CD14-positive monocyte (primary cell): ENCODE measurements at regions not wholly inside any gene's neighbourhood (a gene's known extent, or its start where the extent isn't known, plus 50 kb on each side); places are given as distances from the start of the nearest gene placed in this dataset.

Source experiments
- DNase-seq, 3 donors: peaks; one replicate each; pipeline ENCODE4 v3.0.0-alpha.2; 2011 to 2022
- H2AFZ ChIP-seq: 2 replicates; pipeline ENCODE4 v1.6.0; 2012; ENCODE audit warnings: mild to moderate bottlenecking, low read depth, low read length, inconsistent platforms; ENCODE audit not compliant: insufficient read depth, poor library complexity, severe bottlenecking
- H3K27ac ChIP-seq, 2 donors: 1 replicate in 1 of 2; 2 replicates in 1 of 2; pipeline ENCODE4 v1.5.1; 2012 to 2013; ENCODE audit warnings: low read length in 2 of 2, control low read depth in 1 of 2, inconsistent platforms in 1 of 2, low read depth in 1 of 2, mild to moderate bottlenecking in 1 of 2
- H3K27me3 ChIP-seq, 2 donors: one replicate each; pipeline versions ENCODE4 v1.6.0 to v1.6.1; 2011 to 2013; ENCODE audit warnings: low read length in 2 of 2; ENCODE audit not compliant: control insufficient read depth in 2 of 2, insufficient read depth in 2 of 2
- H3K36me3 ChIP-seq, 2 donors: replicated peaks in 1 of 2; 1 replicate in 1 of 2; 2 replicates in 1 of 2; pipeline versions ENCODE4 v1.5.1 to v1.6.1; 2012 to 2013; ENCODE audit warnings: low read length in 2 of 2, control low read depth in 1 of 2, inconsistent platforms in 1 of 2, mild to moderate bottlenecking in 1 of 2; ENCODE audit not compliant: insufficient read depth in 2 of 2, control insufficient read depth in 1 of 2
- H3K4me1 ChIP-seq, 2 donors: 1 replicate in 1 of 2; 2 replicates in 1 of 2; pipeline versions ENCODE4 v1.5.1 to v1.6.1; 2012 to 2013; ENCODE audit warnings: low read length in 2 of 2, control low read depth in 1 of 2, inconsistent platforms in 1 of 2, mild to moderate bottlenecking in 1 of 2, moderate library complexity in 1 of 2; ENCODE audit not compliant: insufficient read depth in 2 of 2, control insufficient read depth in 1 of 2
- H3K4me2 ChIP-seq: replicated peaks from 2 replicates; pipeline ENCODE3; 2012; ENCODE audit warnings: low read length, moderate library complexity, mild to moderate bottlenecking; ENCODE audit not compliant: poor library complexity, severe bottlenecking; ENCODE audit errors: extremely low read depth
- H3K4me3 ChIP-seq, 3 experiments: fragments of 200-600 bp in 1 of 3; sonication (generic) in 1 of 3; replicated peaks in 1 of 3; 1 replicate in 2 of 3; 2 replicates in 1 of 3; pipeline ENCODE4 v1.5.1; 2011 to 2013; ENCODE audit warnings: low read length in 3 of 3, mild to moderate bottlenecking in 3 of 3, control low read depth in 2 of 3, low read depth in 2 of 3, inconsistent platforms in 1 of 3, moderate library complexity in 1 of 3
- H3K79me2 ChIP-seq: 2 replicates; pipeline ENCODE4 v1.6.0; 2012; ENCODE audit warnings: mild to moderate bottlenecking, control low read depth, inconsistent platforms, low read length, moderate library complexity; ENCODE audit not compliant: insufficient read depth
- H3K9ac ChIP-seq: 2 replicates; pipeline ENCODE4 v1.6.0; 2017; ENCODE audit warnings: low read length, mild to moderate bottlenecking; ENCODE audit not compliant: insufficient read depth, poor library complexity, severe bottlenecking
- H3K9me3 ChIP-seq, 2 donors: replicated peaks in 1 of 2; 1 replicate in 1 of 2; 2 replicates in 1 of 2; pipeline versions ENCODE4 v1.5.1 to v1.6.1; 2012 to 2013; ENCODE audit warnings: low read length in 2 of 2, control low read depth in 1 of 2; ENCODE audit not compliant: control insufficient read depth in 1 of 2, insufficient read depth in 1 of 2
- H4K20me1 ChIP-seq: 2 replicates; pipeline ENCODE4 v1.6.0; 2012; ENCODE audit warnings: mild to moderate bottlenecking, low read length, control low read depth, moderate library complexity; ENCODE audit not compliant: insufficient read depth
- H3K27ac Mint-ChIP-seq, 7 donors: one replicate each; pipeline ENCODE4 v1.8.0; 2020; ENCODE audit warnings: mild to moderate bottlenecking in 7 of 7, mixed read lengths in 7 of 7, moderate library complexity in 6 of 7, inconsistent platforms in 2 of 7
- H3K27me3 Mint-ChIP-seq, 3 donors: one replicate each; pipeline ENCODE4 v1.8.0; 2021 to 2022; ENCODE audit warnings: low read depth in 3 of 3, mild to moderate bottlenecking in 3 of 3, mixed read lengths in 3 of 3, moderate library complexity in 3 of 3, inconsistent platforms in 1 of 3
- H3K36me3 Mint-ChIP-seq, 2 donors: one replicate each; pipeline ENCODE4 v1.8.0; 2020; ENCODE audit warnings: mixed read lengths in 2 of 2, inconsistent platforms in 1 of 2, mild to moderate bottlenecking in 1 of 2
- H3K4me1 Mint-ChIP-seq: one replicate; pipeline ENCODE4 v1.8.0; 2020; ENCODE audit warnings: mild to moderate bottlenecking, mixed read lengths
- H3K4me3 Mint-ChIP-seq, 2 donors: one replicate each; pipeline ENCODE4 v1.8.0; 2020; ENCODE audit warnings: mild to moderate bottlenecking in 2 of 2, mixed read lengths in 2 of 2, moderate library complexity in 1 of 2
- H3K9me3 Mint-ChIP-seq, 7 donors: one replicate each; pipeline ENCODE4 v1.8.0; 2020 to 2022; ENCODE audit warnings: mixed read lengths in 7 of 7, mild to moderate bottlenecking in 6 of 7, moderate library complexity in 6 of 7, inconsistent platforms in 2 of 7
- WGBS: methylation state at CpG from one replicate; pipeline ENCODE4 v1.1.5; 2013; ENCODE audit warnings: missing lambda C conversion rate; ENCODE audit not compliant: insufficient coverage; 5-methylcytosine and 5-hydroxymethylcytosine counted together
- intact Hi-C, 2 donors: fragments of 100-400 bp; cut with micrococcal nuclease; formaldehyde crosslinking; loops; one replicate each; pipeline versions ENCODE4 v1.15.0 to v1.15.1; 2023
- TF ChIP-seq, protein P1 (sequence below): fragments of 200-600 bp; IDR thresholded peaks from one replicate; pipeline ENCODE4 v1.8.0; 2022; ENCODE audit warnings: antibody characterized with exemption, mild to moderate bottlenecking

GRCh38 chr14:87794561-87794960, 198.4 kb downstream of the GALC start:
- Histone ChIP-seq H3K4me2 (no peak overlapping the region), H3K79me2 (no peaks in the 10 kb centered on the region), H3K27me3 (no peaks in the 10 kb centered on the region), H3K9ac (no peak overlapping the region), H3K36me3 (no peaks in the 10 kb centered on the region), H4K20me1 (no peaks in the 10 kb centered on the region), H3K4me3 (no peak overlapping the region), H3K9me3 (no peaks in the 10 kb centered on the region), H3K4me1 (no peaks in the 10 kb centered on the region), H3K27ac (no peak overlapping the region), H2AFZ (no peak overlapping the region)
- H3K27ac Mint-ChIP-seq: no peak overlapping the region
- H3K4me1 Mint-ChIP-seq: no peaks in the 10 kb centered on the region
- WGBS: no CpG with 5 or more reads among the region's 2 CpGs
- peaks cover 0 to 6% (median 0%) of the 10 kb centered on the region in 7 donors for H3K9me3 Mint-ChIP-seq
- no peaks in the 10 kb centered on the region for H3K36me3 Mint-ChIP-seq
- no peak overlapping the region for H3K4me3 Mint-ChIP-seq
- TF ChIP-seq, protein P1, sequence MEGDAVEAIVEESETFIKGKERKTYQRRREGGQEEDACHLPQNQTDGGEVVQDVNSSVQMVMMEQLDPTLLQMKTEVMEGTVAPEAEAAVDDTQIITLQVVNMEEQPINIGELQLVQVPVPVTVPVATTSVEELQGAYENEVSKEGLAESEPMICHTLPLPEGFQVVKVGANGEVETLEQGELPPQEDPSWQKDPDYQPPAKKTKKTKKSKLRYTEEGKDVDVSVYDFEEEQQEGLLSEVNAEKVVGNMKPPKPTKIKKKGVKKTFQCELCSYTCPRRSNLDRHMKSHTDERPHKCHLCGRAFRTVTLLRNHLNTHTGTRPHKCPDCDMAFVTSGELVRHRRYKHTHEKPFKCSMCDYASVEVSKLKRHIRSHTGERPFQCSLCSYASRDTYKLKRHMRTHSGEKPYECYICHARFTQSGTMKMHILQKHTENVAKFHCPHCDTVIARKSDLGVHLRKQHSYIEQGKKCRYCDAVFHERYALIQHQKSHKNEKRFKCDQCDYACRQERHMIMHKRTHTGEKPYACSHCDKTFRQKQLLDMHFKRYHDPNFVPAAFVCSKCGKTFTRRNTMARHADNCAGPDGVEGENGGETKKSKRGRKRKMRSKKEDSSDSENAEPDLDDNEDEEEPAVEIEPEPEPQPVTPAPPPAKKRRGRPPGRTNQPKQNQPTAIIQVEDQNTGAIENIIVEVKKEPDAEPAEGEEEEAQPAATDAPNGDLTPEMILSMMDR: no peak
- intact Hi-C loops: no loop called here
- no peak for DNase-seq
- H3K27me3 Mint-ChIP-seq: peaks cover 0 to 3% (median 1%) of the 10 kb centered on the region in 3 donors

GRCh38 chr14:87785897-87786296, 207.1 kb downstream of the GALC start:
- Histone ChIP-seq H3K27me3 (no peaks in the 10 kb centered on the region), H4K20me1 (no peaks in the 10 kb centered on the region), H3K27ac (no peak overlapping the region), H2AFZ (no peak overlapping the region), H3K4me2 (no peak overlapping the region), H3K4me1 (no peaks in the 10 kb centered on the region), H3K79me2 (no peaks in the 10 kb centered on the region), H3K9ac (no peak overlapping the region), H3K36me3 (no peaks in the 10 kb centered on the region), H3K4me3 (no peak overlapping the region), H3K9me3 (peaks cover 8 to 13% of the 10 kb centered on the region in 2 donors)
- no peak overlapping the region for H3K27ac Mint-ChIP-seq
- intact Hi-C loops: no loop called here
- H3K9me3 Mint-ChIP-seq: peaks cover 2 to 15% (median 7%) of the 10 kb centered on the region in 7 donors
- WGBS: 90% methylated on average over 2 of the region's 3 CpGs
- H3K36me3 Mint-ChIP-seq: no peaks in the 10 kb centered on the region
- H3K4me1 Mint-ChIP-seq: no peaks in the 10 kb centered on the region
- TF ChIP-seq, protein P1: no peak
- no peak for DNase-seq
- H3K4me3 Mint-ChIP-seq: no peak overlapping the region
- H3K27me3 Mint-ChIP-seq: peaks cover 0 to 1% (median 0%) of the 10 kb centered on the region in 3 donors
